ENCODE measurements at regions not wholly inside any gene's neighbourhood (a gene's known extent, or its start where the extent isn't known, plus 50 kb on each side); places are given as distances from the start of the nearest gene placed in this dataset.

- H3K4me3 ChIP-seq (ENCODE audit: low read depth, low read length) = no peak overlapping the region
- TF ChIP-seq, protein P1, sequence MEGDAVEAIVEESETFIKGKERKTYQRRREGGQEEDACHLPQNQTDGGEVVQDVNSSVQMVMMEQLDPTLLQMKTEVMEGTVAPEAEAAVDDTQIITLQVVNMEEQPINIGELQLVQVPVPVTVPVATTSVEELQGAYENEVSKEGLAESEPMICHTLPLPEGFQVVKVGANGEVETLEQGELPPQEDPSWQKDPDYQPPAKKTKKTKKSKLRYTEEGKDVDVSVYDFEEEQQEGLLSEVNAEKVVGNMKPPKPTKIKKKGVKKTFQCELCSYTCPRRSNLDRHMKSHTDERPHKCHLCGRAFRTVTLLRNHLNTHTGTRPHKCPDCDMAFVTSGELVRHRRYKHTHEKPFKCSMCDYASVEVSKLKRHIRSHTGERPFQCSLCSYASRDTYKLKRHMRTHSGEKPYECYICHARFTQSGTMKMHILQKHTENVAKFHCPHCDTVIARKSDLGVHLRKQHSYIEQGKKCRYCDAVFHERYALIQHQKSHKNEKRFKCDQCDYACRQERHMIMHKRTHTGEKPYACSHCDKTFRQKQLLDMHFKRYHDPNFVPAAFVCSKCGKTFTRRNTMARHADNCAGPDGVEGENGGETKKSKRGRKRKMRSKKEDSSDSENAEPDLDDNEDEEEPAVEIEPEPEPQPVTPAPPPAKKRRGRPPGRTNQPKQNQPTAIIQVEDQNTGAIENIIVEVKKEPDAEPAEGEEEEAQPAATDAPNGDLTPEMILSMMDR (conservative IDR thresholded peaks at IDR 0.05; ENCODE audit: low read depth, low read length) = no peak
- no peak for DNase-seq (ENCODE audit: low read depth)
These were observed 102.6 kb upstream of the GPR26 start for GRCh38 chr10:123563581-123563855.

DNA sequence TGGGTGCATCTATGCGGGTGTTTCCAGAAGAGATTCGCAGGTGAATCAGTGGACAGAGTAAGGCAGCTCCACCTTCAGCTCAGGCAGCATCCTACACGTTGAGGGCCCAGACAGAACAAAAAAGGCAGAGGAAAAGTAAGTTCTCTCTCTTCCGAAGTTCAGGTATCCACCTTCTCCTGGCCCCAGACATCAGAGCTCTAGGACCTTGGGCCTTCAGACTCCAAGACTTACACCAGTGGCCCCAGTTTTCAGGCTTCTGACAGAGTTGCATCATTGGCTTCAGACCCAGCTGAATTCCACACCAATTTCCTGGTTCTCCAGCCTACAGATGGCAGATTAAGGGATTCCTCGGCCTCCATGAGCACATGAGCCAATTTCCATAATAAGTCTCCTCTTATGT, 102.2 kb upstream of the GPR26 start:
- no peak for DNase-seq (ENCODE audit: low read depth)
- TF ChIP-seq, protein P1 (conservative IDR thresholded peaks at IDR 0.05; ENCODE audit: low read depth, low read length) = no peak

GRCh38 chr10:123564631-123565030, 101.5 kb upstream of the GPR26 start:
- H3K4me3 ChIP-seq (ENCODE audit: low read depth, low read length) = no peak overlapping the region
- TF ChIP-seq, protein P1 (conservative IDR thresholded peaks at IDR 0.05; ENCODE audit: low read depth, low read length) = no peak
- no peak for DNase-seq (ENCODE audit: low read depth)

More for the DNA sequence above, 102.2 kb upstream of the GPR26 start:
- H3K4me3 ChIP-seq (ENCODE audit: low read depth, low read length) = no peak overlapping the region

GRCh38 chr10:123565691-123566660, 100.2 kb upstream of the GPR26 start:
- H3K4me3 ChIP-seq (ENCODE audit: low read depth, low read length) = no peak overlapping the region
- DNase-seq (ENCODE audit: low read depth) = no peak
- TF ChIP-seq, protein P1 (conservative IDR thresholded peaks at IDR 0.05; ENCODE audit: low read depth, low read length) = no peak

- no peak for DNase-seq (ENCODE audit: low read depth)
- no peak overlapping the region for H3K4me3 ChIP-seq (ENCODE audit: low read depth, low read length)
- TF ChIP-seq, protein P1 (conservative IDR thresholded peaks at IDR 0.05; ENCODE audit: low read depth, low read length) = no peak
These were observed 98.0 kb upstream of the GPR26 start for GRCh38 chr10:123567984-123568739.

DNA sequence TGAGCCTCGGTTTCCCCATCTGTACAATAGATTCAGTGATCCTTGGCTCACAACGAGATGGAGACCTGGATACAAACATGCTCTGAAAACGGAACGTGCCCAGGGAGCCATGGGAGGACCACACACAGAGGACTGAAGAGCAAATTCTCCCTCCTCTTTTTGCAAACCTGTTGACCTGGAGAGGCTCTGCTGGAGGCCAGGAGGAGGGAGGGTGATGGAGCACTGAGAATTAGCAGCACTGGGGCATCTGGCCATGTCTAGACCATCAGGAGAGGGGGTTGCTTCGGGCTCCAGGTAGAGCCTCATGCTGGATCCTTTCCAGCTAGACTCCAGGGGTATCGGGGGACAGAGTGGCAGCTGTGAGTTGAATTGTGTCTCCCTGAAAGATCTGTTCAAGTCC, 97.4 kb upstream of the GPR26 start:
- TF ChIP-seq, protein P1 (conservative IDR thresholded peaks at IDR 0.05; ENCODE audit: low read depth, low read length) = no peak
- H3K4me3 ChIP-seq (ENCODE audit: low read depth, low read length) = no peak overlapping the region
- no peak for DNase-seq (ENCODE audit: low read depth)
